Kidney (tissue), 13 donors: ENCODE measurements at regions not wholly inside any gene's neighbourhood (a gene's known extent, or its start where the extent isn't known, plus 50 kb on each side); places are given as distances from the start of the nearest gene placed in this dataset.

ENCODE experiments used
- DNase-seq, 5 donors: peaks; one replicate each; pipeline ENCODE4 v3.0.0-alpha.2; 2013 to 2020
- FAIRE-seq: peaks from 2 replicates; lab custom pipeline; 2012; peaks lifted over from hg19 to GRCh38; lab: Jason Lieb, UNC
- H3K27ac ChIP-seq, 2 donors: one replicate each; pipeline ENCODE4 v1.7.0; 2013; ENCODE audit warnings: low read depth in 2 of 2, low read length in 2 of 2, inconsistent platforms in 1 of 2
- H3K27me3 ChIP-seq: one replicate; pipeline ENCODE4 v1.7.1; 2013; ENCODE audit warnings: low read length, inconsistent platforms; ENCODE audit not compliant: control insufficient read depth, insufficient read depth
- H3K36me3 ChIP-seq, 3 donors: one replicate each; pipeline versions ENCODE4 v1.7.0 to v1.7.1; 2013; ENCODE audit warnings: low read length in 3 of 3, control low read depth in 1 of 3, inconsistent platforms in 1 of 3; ENCODE audit not compliant: insufficient read depth in 3 of 3, control insufficient read depth in 2 of 3
- H3K4me1 ChIP-seq, 3 donors: one replicate each; pipeline versions ENCODE4 v1.7.0 to v1.7.1; 2013; ENCODE audit warnings: low read length in 3 of 3, inconsistent platforms in 1 of 3, low read depth in 1 of 3; ENCODE audit not compliant: control insufficient read depth in 2 of 3, insufficient read depth in 2 of 3
- H3K4me3 ChIP-seq, 3 donors: one replicate each; pipeline versions ENCODE4 v1.7.0 to v1.8.1; 2013; ENCODE audit warnings: low read length in 3 of 3, control low read depth in 1 of 3, inconsistent platforms in 1 of 3
- H3K9ac ChIP-seq, 3 donors: one replicate each; pipeline versions ENCODE4 v1.7.0 to v1.7.1; 2013; ENCODE audit warnings: low read length in 3 of 3, control low read depth in 1 of 3, inconsistent platforms in 1 of 3
- H3K9me3 ChIP-seq, 3 donors: one replicate each; pipeline versions ENCODE4 v1.7.0 to v1.7.1; 2013; ENCODE audit warnings: low read length in 3 of 3, control low read depth in 1 of 3, inconsistent platforms in 1 of 3; ENCODE audit not compliant: control insufficient read depth in 2 of 3, insufficient read depth in 1 of 3
- CTCF ChIP-seq: IDR thresholded peaks from 3 replicates; pipeline ENCODE4 v1.5.1; 2012; ENCODE audit warnings: mild to moderate bottlenecking, moderate library complexity, borderline replicate concordance; ENCODE audit not compliant: insufficient read depth; ENCODE audit errors: extremely low read depth
- intact Hi-C: fragments of 100-400 bp; cut with DNase I; formaldehyde crosslinking; loops from one replicate; pipeline ENCODE4 v1.11.1; 2022
- donor health status: control.
- donor health status: control.
- donor health status: control.
- donor health status: control.
- donor health status: control.
- donor health status: DM: yes; HTN: yes; CAD: no.
- donor health status: Normal renal cell carcinoma (clear cell type).

DNA sequence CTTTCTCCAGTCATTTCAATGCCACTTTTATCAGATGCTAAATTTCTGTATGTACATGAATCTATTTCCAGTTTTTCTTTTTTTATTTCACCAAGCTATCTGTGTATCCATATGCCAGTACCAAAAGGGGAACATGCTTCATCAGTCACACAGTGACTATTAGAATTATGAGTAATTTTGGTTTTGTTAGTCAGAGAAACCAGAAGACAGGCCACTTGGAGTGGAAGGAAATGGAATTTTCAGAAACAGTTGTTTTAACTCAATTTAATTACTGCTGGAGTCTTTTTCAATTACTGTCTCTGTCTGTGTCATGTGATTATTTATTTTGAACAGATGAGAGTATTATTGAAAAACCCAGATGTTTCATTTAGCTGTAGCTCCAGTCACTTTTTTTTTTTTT is 84.6 kb upstream of the ANO3 start:
- DNase-seq, result peak in 2 of 5 donors; percentile 10 to 42

GRCh38 chr11:26248661-26249060 is 83.3 kb upstream of the ANO3 start:
- no peaks in the 10 kb centered on the region for H3K9me3 ChIP-seq
- intact Hi-C loops, result no loop called here
- no peaks in the 10 kb centered on the region for H3K36me3 ChIP-seq
- no peaks in the 10 kb centered on the region for H3K4me1 ChIP-seq
- H3K27ac ChIP-seq, result no peak overlapping the region
- DNase-seq (no peak), FAIRE-seq (no peak)
- no peak overlapping the region for H3K4me3 ChIP-seq
- no peaks in the 10 kb centered on the region for H3K27me3 ChIP-seq
- H3K9ac ChIP-seq, result no peak overlapping the region
- no peak for TF ChIP-seq CTCF

More for the DNA sequence above, 84.6 kb upstream of the ANO3 start:
- H3K9me3 ChIP-seq, result no peaks in the 10 kb centered on the region
- no peak for FAIRE-seq
- H3K27me3 ChIP-seq, result no peaks in the 10 kb centered on the region
- no peak overlapping the region for H3K27ac ChIP-seq
- H3K36me3 ChIP-seq, result no peaks in the 10 kb centered on the region
- no peaks in the 10 kb centered on the region for H3K4me1 ChIP-seq
- no peak overlapping the region for H3K9ac ChIP-seq
- intact Hi-C loops, result no loop called here
- no peak overlapping the region for H3K4me3 ChIP-seq
- no peak for TF ChIP-seq CTCF

DNA sequence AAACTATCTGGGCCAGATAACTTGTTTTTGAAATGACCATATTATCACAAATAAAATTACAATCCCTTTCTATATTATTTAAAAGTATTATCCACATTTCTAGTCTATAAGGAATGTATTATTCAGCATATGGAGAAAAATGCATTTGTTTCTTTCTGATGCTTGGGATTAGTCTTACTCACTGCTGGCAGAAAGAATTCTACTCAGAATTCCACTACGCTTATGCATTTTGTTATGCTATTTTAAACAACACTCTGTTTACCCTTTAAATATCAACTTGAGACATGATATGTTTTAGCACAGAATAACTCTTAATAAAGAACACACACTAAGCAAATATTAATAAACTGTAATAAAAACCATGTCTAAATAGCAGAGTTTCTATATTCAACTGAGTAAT is 77.6 kb upstream of the ANO3 start:
- H3K27ac ChIP-seq, result no peak overlapping the region
- no peak overlapping the region for H3K9ac ChIP-seq
- H3K4me1 ChIP-seq, result no peaks in the 10 kb centered on the region
- intact Hi-C loops, result no loop called here
- H3K27me3 ChIP-seq, result no peaks in the 10 kb centered on the region
- TF ChIP-seq CTCF, result no peak
- DNase-seq, result no peak
- no peak overlapping the region for H3K4me3 ChIP-seq
- no peaks in the 10 kb centered on the region for H3K9me3 ChIP-seq
- no peak for FAIRE-seq
- no peaks in the 10 kb centered on the region for H3K36me3 ChIP-seq

GRCh38 chr11:26263769-26264168 is 68.2 kb upstream of the ANO3 start:
- no peaks in the 10 kb centered on the region for H3K4me1 ChIP-seq
- intact Hi-C loops, result no loop called here
- H3K27ac ChIP-seq, result no peak overlapping the region
- DNase-seq (no peak), FAIRE-seq (no peak)
- no peak for TF ChIP-seq CTCF
- no peak overlapping the region for H3K4me3 ChIP-seq
- no peaks in the 10 kb centered on the region for H3K27me3 ChIP-seq
- H3K36me3 ChIP-seq, result no peaks in the 10 kb centered on the region
- H3K9ac ChIP-seq, result no peak overlapping the region
- no peaks in the 10 kb centered on the region for H3K9me3 ChIP-seq
